ENCODE measurements at regions not wholly inside any gene's neighbourhood (a gene's known extent, or its start where the extent isn't known, plus 50 kb on each side); places are given as distances from the start of the nearest gene placed in this dataset.
"Not testable (repeated sequence)": the region's sequence is repeated elsewhere in the genome, so short reads cannot be mapped to it uniquely, and the experiment has no call there.

GRCh38 chr6:85078058-85078457 lies 313.7 kb upstream of the TBX18 start:
- DNase-seq (ENCODE audit: low spot score): peak; percentile 82

- DNase-seq (ENCODE audit: low spot score): no peak
Observed at GRCh38 chr6:85077098-85077497, 312.7 kb upstream of the TBX18 start.

- not testable (repeated sequence) for DNase-seq (ENCODE audit: low spot score)
Observed at GRCh38 chr6:85071845-85072244, 307.4 kb upstream of the TBX18 start.

- no peak for DNase-seq (ENCODE audit: low spot score)
Observed at GRCh38 chr6:85069577-85069976, 305.2 kb upstream of the TBX18 start.

GRCh38 chr6:85068221-85068620 lies 303.8 kb upstream of the TBX18 start:
- DNase-seq (ENCODE audit: low spot score): no peak

GRCh38 chr6:85066266-85066665 lies 301.9 kb upstream of the TBX18 start:
- no peak for DNase-seq (ENCODE audit: low spot score)

GRCh38 chr6:85065831-85066230 lies 301.4 kb upstream of the TBX18 start:
- DNase-seq (ENCODE audit: low spot score): no peak

- DNase-seq (ENCODE audit: low spot score): no peak
Observed at GRCh38 chr6:85063611-85064010, 299.2 kb upstream of the TBX18 start.

- peak; percentile 4 for DNase-seq (ENCODE audit: low spot score)
Observed at GRCh38 chr6:85062884-85063283, 298.5 kb upstream of the TBX18 start.

GRCh38 chr6:85058806-85059205 lies 294.4 kb upstream of the TBX18 start:
- no peak for DNase-seq (ENCODE audit: low spot score)

GRCh38 chr6:85050149-85050548 lies 285.8 kb upstream of the TBX18 start:
- no peak for DNase-seq (ENCODE audit: low spot score)

GRCh38 chr6:85049282-85049681 lies 284.9 kb upstream of the TBX18 start:
- DNase-seq (ENCODE audit: low spot score): no peak

- no peak for DNase-seq (ENCODE audit: low spot score)
Observed at GRCh38 chr6:85047818-85048217, 283.4 kb upstream of the TBX18 start.

GRCh38 chr6:85045767-85046166 lies 281.4 kb upstream of the TBX18 start:
- DNase-seq (ENCODE audit: low spot score): not testable (repeated sequence)

- DNase-seq (ENCODE audit: low spot score): no peak
Observed at GRCh38 chr6:85044361-85044760, 280.0 kb upstream of the TBX18 start.

- DNase-seq (ENCODE audit: low spot score): no peak
Observed at GRCh38 chr6:85041376-85041775, 277.0 kb upstream of the TBX18 start.

- DNase-seq (ENCODE audit: low spot score): no peak
Observed at GRCh38 chr6:85037221-85037620, 272.8 kb upstream of the TBX18 start.

- DNase-seq (ENCODE audit: low spot score): no peak
Observed at GRCh38 chr6:85035766-85036165, 271.4 kb upstream of the TBX18 start.

GRCh38 chr6:85033547-85033946 lies 269.1 kb upstream of the TBX18 start:
- no peak for DNase-seq (ENCODE audit: low spot score)

GRCh38 chr6:85026021-85026420 lies 261.6 kb upstream of the TBX18 start:
- peak; percentile 30 for DNase-seq (ENCODE audit: low spot score)

- DNase-seq (ENCODE audit: low spot score): no peak
Observed at GRCh38 chr6:85023721-85024120, 259.3 kb upstream of the TBX18 start.

GRCh38 chr6:85017352-85017751 lies 253.0 kb upstream of the TBX18 start:
- no peak for DNase-seq (ENCODE audit: low spot score)

- DNase-seq (ENCODE audit: low spot score): no peak
Observed at GRCh38 chr6:85016726-85017125, 252.3 kb upstream of the TBX18 start.

GRCh38 chr6:85015396-85015990 lies 251.1 kb upstream of the TBX18 start:
- peak; percentile 64 for DNase-seq (ENCODE audit: low spot score)

- no peak for DNase-seq (ENCODE audit: low spot score)
Observed at GRCh38 chr6:85010865-85011264, 246.5 kb upstream of the TBX18 start.

Data from kidney tubule cell (primary cell).